HEK293 (cell line): ENCODE measurements at regions not wholly inside any gene's neighbourhood (a gene's known extent, or its start where the extent isn't known, plus 50 kb on each side); places are given as distances from the start of the nearest gene placed in this dataset.

Experiments used
- CTCF ChIA-PET: fragments of 350-600 bp; formaldehyde crosslinking; extraction: SDS; loops from one replicate; lab custom pipeline; 2021; ENCODE audit warnings: antibody characterized with exemption; lab: Yijun Ruan, JAX
- POLR2A ChIA-PET: fragments of 300-600 bp; formaldehyde crosslinking; extraction: SDS; loops from one replicate; lab custom pipeline; 2020; ENCODE audit warnings: antibody characterized with exemption, inconsistent platforms; lab: Yijun Ruan, JAX
- H3K27ac ChIP-seq: fragments of 200-500 bp; sonication (Bioruptor generic); 2 replicates; pipeline ENCODE4 v1.5.1; 2014; ENCODE audit warnings: low read depth, low read length, control low read depth, inconsistent platforms; ENCODE audit errors: extremely low read depth
- H3K36me3 ChIP-seq, 2 experiments: fragments of 200-500 bp in 1 of 2; sonication (Bioruptor generic) in 1 of 2; 1 replicate in 1 of 2; 2 replicates in 1 of 2; pipeline ENCODE4 v1.5.1; 2014 to 2017; ENCODE audit warnings: inconsistent platforms in 2 of 2, low read length in 2 of 2; ENCODE audit not compliant: control insufficient read depth in 2 of 2, insufficient read depth in 1 of 2
- H3K4me1 ChIP-seq: fragments of 200-500 bp; sonication (Bioruptor generic); 2 replicates; pipeline ENCODE4 v1.5.1; 2014; ENCODE audit warnings: mild to moderate bottlenecking, low read length, inconsistent platforms; ENCODE audit not compliant: control insufficient read depth, insufficient read depth
- H3K4me3 ChIP-seq: 2 replicates; pipeline ENCODE4 v1.5.1; 2011; ENCODE audit warnings: low read depth, mild to moderate bottlenecking, control low read depth, low read length, moderate library complexity
- H3K9me3 ChIP-seq: fragments of 200-500 bp; sonication (Bioruptor generic); 2 replicates; pipeline ENCODE4 v1.5.1; 2014; ENCODE audit warnings: low read depth, low read length, inconsistent platforms; ENCODE audit not compliant: control insufficient read depth, insufficient read depth
- EGR2 ChIP-seq: fragments of 450-650 bp; formaldehyde crosslinking; IDR thresholded peaks from 2 replicates; pipeline ENCODE4 v1.5.1; 2016; ENCODE audit warnings: low read depth, missing biosample characterization, missing genetic modification characterization
- GLI4 ChIP-seq: fragments of 450-650 bp; formaldehyde crosslinking; IDR thresholded peaks from 2 replicates; pipeline ENCODE4 v1.5.1; 2016; ENCODE audit warnings: missing biosample characterization, missing genetic modification characterization
- HOXC10 ChIP-seq: sonication (generic); formaldehyde crosslinking; IDR thresholded peaks from 2 replicates; pipeline ENCODE4 v1.8.1; 2023; ENCODE audit warnings: mild to moderate bottlenecking, missing genetic modification reagents
- IKZF3 ChIP-seq: fragments of 450-650 bp; IDR thresholded peaks from 2 replicates; pipeline ENCODE4 v1.5.0; 2018; ENCODE audit warnings: missing biosample characterization, mild to moderate bottlenecking, missing genetic modification characterization, moderate library complexity
- INSM2 ChIP-seq: fragments of 450-650 bp; formaldehyde crosslinking; IDR thresholded peaks from 2 replicates; pipeline ENCODE4 v1.5.1; 2016; ENCODE audit warnings: missing biosample characterization, missing genetic modification characterization
- KLF16 ChIP-seq: fragments of 450-650 bp; formaldehyde crosslinking; IDR thresholded peaks from 2 replicates; pipeline ENCODE4 v1.5.1; 2017; ENCODE audit warnings: missing biosample characterization, missing genetic modification characterization
- KLF7 ChIP-seq: fragments of 450-650 bp; formaldehyde crosslinking; IDR thresholded peaks from 2 replicates; pipeline ENCODE4 v1.5.1; 2016; ENCODE audit warnings: missing biosample characterization, missing genetic modification characterization, borderline replicate concordance
- MEIS1 ChIP-seq: sonication (generic); formaldehyde crosslinking; IDR thresholded peaks from 2 replicates; pipeline ENCODE4 v1.8.1; 2022; ENCODE audit warnings: missing genetic modification reagents, mild to moderate bottlenecking, borderline replicate concordance
- MYNN ChIP-seq: fragments of 450-650 bp; formaldehyde crosslinking; IDR thresholded peaks from 2 replicates; pipeline ENCODE4 v1.5.1; 2016; ENCODE audit warnings: missing biosample characterization, missing genetic modification characterization, borderline replicate concordance
- ZFP37 ChIP-seq: fragments of 450-650 bp; formaldehyde crosslinking; IDR thresholded peaks from 2 replicates; pipeline ENCODE4 v1.5.1; 2016; ENCODE audit warnings: missing biosample characterization, missing genetic modification characterization
- ZNF121 ChIP-seq: fragments of 450-650 bp; formaldehyde crosslinking; IDR thresholded peaks from 2 replicates; pipeline ENCODE4 v1.5.1; 2016; ENCODE audit warnings: missing biosample characterization, missing genetic modification characterization
- ZNF132 ChIP-seq: fragments of 450-650 bp; formaldehyde crosslinking; IDR thresholded peaks from 2 replicates; pipeline ENCODE4 v1.5.1; 2017; ENCODE audit warnings: missing biosample characterization, missing genetic modification characterization, borderline replicate concordance
- ZNF19 ChIP-seq: fragments of 450-650 bp; formaldehyde crosslinking; IDR thresholded peaks from 2 replicates; pipeline ENCODE4; 2016; ENCODE audit warnings: missing biosample characterization, missing genetic modification characterization, low read depth
- ZNF302 ChIP-seq: fragments of 450-650 bp; formaldehyde crosslinking; IDR thresholded peaks from 2 replicates; pipeline ENCODE4 v1.5.1; 2016; ENCODE audit warnings: missing biosample characterization, missing genetic modification characterization, low read depth
- ZNF335 ChIP-seq: fragments of 450-650 bp; formaldehyde crosslinking; conservative IDR thresholded peaks from 2 replicates; pipeline ENCODE4 v1.5.1; 2016; ENCODE audit warnings: missing biosample characterization, missing genetic modification characterization
- ZNF366 ChIP-seq: fragments of 450-650 bp; formaldehyde crosslinking; conservative IDR thresholded peaks from 2 replicates; pipeline ENCODE4 v1.5.1; 2016; ENCODE audit warnings: missing biosample characterization, missing genetic modification characterization
- ZNF404 ChIP-seq: fragments of 450-650 bp; formaldehyde crosslinking; IDR thresholded peaks from 2 replicates; pipeline ENCODE4 v1.5.1; 2017; ENCODE audit warnings: missing biosample characterization, missing genetic modification characterization
- ZNF423 ChIP-seq: fragments of 450-650 bp; formaldehyde crosslinking; IDR thresholded peaks from 2 replicates; pipeline ENCODE4 v1.5.1; 2016; ENCODE audit warnings: missing biosample characterization, missing genetic modification characterization
- ZNF529 ChIP-seq: fragments of 450-650 bp; formaldehyde crosslinking; IDR thresholded peaks from 2 replicates; pipeline ENCODE4 v1.5.1; 2017; ENCODE audit warnings: missing genetic modification characterization, missing biosample characterization; ENCODE audit not compliant: insufficient replicate concordance
- ZNF530 ChIP-seq: fragments of 450-650 bp; formaldehyde crosslinking; IDR thresholded peaks from 2 replicates; pipeline ENCODE4 v1.5.1; 2016; ENCODE audit warnings: low read depth, missing biosample characterization, missing genetic modification characterization
- ZNF555 ChIP-seq: fragments of 450-650 bp; formaldehyde crosslinking; conservative IDR thresholded peaks from 2 replicates; pipeline ENCODE4 v1.5.1; 2017; ENCODE audit warnings: missing biosample characterization, mild to moderate bottlenecking, missing genetic modification characterization, inconsistent platforms
- ZNF610 ChIP-seq: fragments of 450-650 bp; formaldehyde crosslinking; IDR thresholded peaks from 2 replicates; pipeline ENCODE4 v1.5.1; 2016; ENCODE audit warnings: missing biosample characterization, missing genetic modification characterization, borderline replicate concordance
- ZNF645 ChIP-seq: fragments of 450-650 bp; formaldehyde crosslinking; IDR thresholded peaks from 2 replicates; pipeline ENCODE4; 2016; ENCODE audit warnings: missing biosample characterization, missing genetic modification characterization
- ZNF654 ChIP-seq: fragments of 450-650 bp; formaldehyde crosslinking; IDR thresholded peaks from 2 replicates; pipeline ENCODE4 v1.5.1; 2016; ENCODE audit warnings: low read depth, missing biosample characterization, missing genetic modification characterization
- ZNF704 ChIP-seq: fragments of 450-650 bp; formaldehyde crosslinking; IDR thresholded peaks from 2 replicates; pipeline ENCODE4 v1.5.1; 2016; ENCODE audit warnings: missing biosample characterization, missing genetic modification characterization
- ZNF768 ChIP-seq: fragments of 450-650 bp; formaldehyde crosslinking; IDR thresholded peaks from 2 replicates; pipeline ENCODE4 v1.5.1; 2018; ENCODE audit warnings: missing biosample characterization, mild to moderate bottlenecking, missing genetic modification characterization
- ZNF777 ChIP-seq: fragments of 450-650 bp; formaldehyde crosslinking; IDR thresholded peaks from 2 replicates; pipeline ENCODE4 v1.5.1; 2017; ENCODE audit warnings: missing biosample characterization, missing genetic modification characterization, borderline replicate concordance
- ZNF785 ChIP-seq: fragments of 450-650 bp; formaldehyde crosslinking; IDR thresholded peaks from 2 replicates; pipeline ENCODE4 v1.5.1; 2016; ENCODE audit warnings: missing biosample characterization, missing genetic modification characterization

GRCh38 chrX:40314070-40314469 lies 216.3 kb upstream of the BCOR start:
- H3K36me3 ChIP-seq, result no peaks in the 10 kb centered on the region
- H3K27ac ChIP-seq, result no peak overlapping the region
- H3K4me3 ChIP-seq, result no peak overlapping the region
- no peaks in the 10 kb centered on the region for H3K4me1 ChIP-seq
- ChIA-PET POLR2A (no interaction called here), CTCF (no interaction called here)
- TF ChIP-seq ZNF768 (tag by site-specific recombination), result no peak
- TF ChIP-seq HOXC10 (CRISPR knock-in tag), result no peak
- TF ChIP-seq ZNF610 (tag by site-specific recombination), result no peak
- TF ChIP-seq KLF7 (tag by site-specific recombination), result no peak
- TF ChIP-seq EGR2 (tag by site-specific recombination), result no peak
- TF ChIP-seq IKZF3 (tag by site-specific recombination), result no peak
- TF ChIP-seq ZFP37 (tag by site-specific recombination), result no peak
- no peak for TF ChIP-seq GLI4 (tag by site-specific recombination)
- TF ChIP-seq ZNF423 (tag by site-specific recombination), result no peak
- no peak for TF ChIP-seq KLF16
- TF ChIP-seq ZNF555, result no peak
- TF ChIP-seq ZNF645 (tag by site-specific recombination), result no peak
- no peak for TF ChIP-seq ZNF529 (tag by site-specific recombination)
- no peak for TF ChIP-seq MEIS1 (CRISPR knock-in tag)
- TF ChIP-seq ZNF704 (tag by site-specific recombination), result no peak
- no peak for TF ChIP-seq ZNF654
- H3K9me3 ChIP-seq, result no peaks in the 10 kb centered on the region

GRCh38 chrX:40313269-40313668 lies 215.5 kb upstream of the BCOR start:
- Histone ChIP-seq H3K27ac (no peak overlapping the region), H3K36me3 (no peaks in the 10 kb centered on the region), H3K9me3 (no peaks in the 10 kb centered on the region), H3K4me1 (no peaks in the 10 kb centered on the region), H3K4me3 (no peak overlapping the region)
- ChIA-PET POLR2A (no interaction called here), CTCF (no interaction called here)
- TF ChIP-seq INSM2 (tag by site-specific recombination), result no peak
- no peak for TF ChIP-seq ZNF530
- no peak for TF ChIP-seq ZNF132 (tag by site-specific recombination)
- TF ChIP-seq ZNF404 (tag by site-specific recombination), result no peak
- TF ChIP-seq IKZF3 (tag by site-specific recombination), result no peak
- TF ChIP-seq GLI4 (tag by site-specific recombination), result no peak
- TF ChIP-seq ZNF335 (tag by site-specific recombination), result no peak
- no peak for TF ChIP-seq ZNF777 (tag by site-specific recombination)
- no peak for TF ChIP-seq ZNF785
- no peak for TF ChIP-seq ZNF366 (tag by site-specific recombination)
- TF ChIP-seq ZNF610 (tag by site-specific recombination), result no peak
- no peak for TF ChIP-seq ZNF19 (tag by site-specific recombination)
- no peak for TF ChIP-seq ZNF121 (tag by site-specific recombination)
- no peak for TF ChIP-seq ZNF302 (tag by site-specific recombination)
- no peak for TF ChIP-seq ZNF555
- no peak for TF ChIP-seq MYNN
